HepG2 (cell line): ENCODE measurements at regions not wholly inside any gene's neighbourhood (a gene's known extent, or its start where the extent isn't known, plus 50 kb on each side); places are given as distances from the start of the nearest gene placed in this dataset.

Source experiments
- CTCF ChIP-seq: sonication (generic); formaldehyde crosslinking; IDR thresholded peaks from 2 replicates; pipeline ENCODE4 v1.5.0; 2020; ENCODE audit warnings: mild to moderate bottlenecking, missing genetic modification reagents, moderate library complexity
- ONECUT2 ChIP-seq: sonication (generic); formaldehyde crosslinking; IDR thresholded peaks from 2 replicates; pipeline ENCODE4 v1.4.0; 2020; ENCODE audit warnings: missing genetic modification reagents
- SOX13 ChIP-seq, 3 experiments: fragments of 450-650 bp in 1 of 3; sonication (generic) in 1 of 3; formaldehyde crosslinking in 1 of 3; IDR thresholded peaks in 2 of 3; conservative IDR thresholded peaks in 1 of 3; 2 replicates each; pipeline versions ENCODE4 v1.5.0 to v1.6.1; 2016 to 2020; ENCODE audit warnings: antibody characterized with exemption in 1 of 3, mild to moderate bottlenecking in 1 of 3, missing compliant biosample characterization in 1 of 3, missing genetic modification reagents in 1 of 3, moderate library complexity in 1 of 3
- SP4 ChIP-seq: sonication (generic); formaldehyde crosslinking; IDR thresholded peaks from 2 replicates; pipeline ENCODE4 v1.8.1; 2023; ENCODE audit warnings: mild to moderate bottlenecking, missing genetic modification reagents
- TFDP2 ChIP-seq: sonication (generic); formaldehyde crosslinking; IDR thresholded peaks from 2 replicates; pipeline ENCODE4 v1.4.0; 2020; ENCODE audit warnings: missing genetic modification reagents
- ZNF530 ChIP-seq: sonication (generic); formaldehyde crosslinking; IDR thresholded peaks from 2 replicates; pipeline ENCODE4 v1.5.0; 2020; ENCODE audit warnings: low read depth, mild to moderate bottlenecking, missing genetic modification reagents
- TF ChIP-seq, protein P1 (sequence below): IDR thresholded peaks from 2 replicates; pipeline ENCODE4 v1.6.1; 2016; ENCODE audit warnings: missing compliant biosample characterization, missing genetic modification reagents, borderline replicate concordance

DNA sequence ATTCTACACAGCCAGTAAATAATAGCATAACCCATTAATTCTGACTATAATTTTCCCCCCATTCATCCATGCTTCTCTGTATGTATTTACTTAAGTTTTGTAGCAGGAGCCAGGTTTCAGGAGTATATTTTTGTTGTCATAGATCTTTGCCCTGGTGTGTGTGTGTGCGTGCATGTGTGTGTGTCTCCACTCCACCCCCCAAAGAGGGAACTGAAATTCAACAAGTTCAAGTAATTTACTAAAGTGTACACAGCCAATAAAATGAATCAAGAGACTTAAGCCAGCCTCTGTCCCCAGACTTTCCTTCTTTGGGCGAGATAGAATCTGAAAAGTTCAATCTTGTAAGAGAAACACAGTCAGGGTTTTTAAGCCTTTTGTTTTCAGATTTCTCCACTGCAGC, 792.0 kb downstream of the MED13L start:
- TF ChIP-seq ONECUT2 (no peak), TFDP2 (CRISPR knock-in tag) (no peak), ZNF530 (CRISPR knock-in tag) (no peak), CTCF (CRISPR knock-in tag) (no peak), SOX13 (IDR thresholded peaks at IDR 0.05) (no peak), SOX13 (CRISPR knock-in tag; conservative IDR thresholded peaks at IDR 0.05 in 1 of 2, IDR thresholded peaks at IDR 0.05 in 1 of 2) (no peak), SP4 (CRISPR knock-in tag) (no peak)
- TF ChIP-seq, protein P1, sequence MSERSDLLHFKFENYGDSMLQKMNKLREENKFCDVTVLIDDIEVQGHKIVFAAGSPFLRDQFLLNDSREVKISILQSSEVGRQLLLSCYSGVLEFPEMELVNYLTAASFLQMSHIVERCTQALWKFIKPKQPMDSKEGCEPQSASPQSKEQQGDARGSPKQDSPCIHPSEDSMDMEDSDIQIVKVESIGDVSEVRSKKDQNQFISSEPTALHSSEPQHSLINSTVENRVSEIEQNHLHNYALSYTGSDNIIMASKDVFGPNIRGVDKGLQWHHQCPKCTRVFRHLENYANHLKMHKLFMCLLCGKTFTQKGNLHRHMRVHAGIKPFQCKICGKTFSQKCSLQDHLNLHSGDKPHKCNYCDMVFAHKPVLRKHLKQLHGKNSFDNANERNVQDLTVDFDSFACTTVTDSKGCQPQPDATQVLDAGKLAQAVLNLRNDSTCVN (CRISPR knock-in tag), result no peak
